NAMALWA (cell line): ENCODE measurements at regions not wholly inside any gene's neighbourhood (a gene's known extent, or its start where the extent isn't known, plus 50 kb on each side); places are given as distances from the start of the nearest gene placed in this dataset.

Experiments
- DNase-seq: peaks from one replicate; pipeline ENCODE4 v3.0.0-alpha.2; 2015; ENCODE audit warnings: low spot score

- DNase-seq: peak; percentile 81
Observed at GRCh38 chr3:102235679-102236078, 199.1 kb upstream of the ZPLD1 start.

- no peak for DNase-seq
Observed at GRCh38 chr3:102237181-102237580, 197.6 kb upstream of the ZPLD1 start.

GRCh38 chr3:102237838-102238237, 197.0 kb upstream of the ZPLD1 start:
- DNase-seq: no peak

GRCh38 chr3:102238362-102238761, 196.5 kb upstream of the ZPLD1 start:
- no peak for DNase-seq

- DNase-seq: no peak
Observed at GRCh38 chr3:102240720-102241119, 194.1 kb upstream of the ZPLD1 start.

GRCh38 chr3:102248981-102249705, 185.7 kb upstream of the ZPLD1 start:
- DNase-seq: no peak

- DNase-seq: no peak
Observed at GRCh38 chr3:102255736-102256135, 179.1 kb upstream of the ZPLD1 start.

GRCh38 chr3:102258666-102259227, 176.1 kb upstream of the ZPLD1 start:
- DNase-seq: no peak

GRCh38 chr3:102259663-102260062, 175.2 kb upstream of the ZPLD1 start:
- no peak for DNase-seq

GRCh38 chr3:102265720-102266119, 169.1 kb upstream of the ZPLD1 start:
- no peak for DNase-seq

- no peak for DNase-seq
Observed at GRCh38 chr3:102269406-102269805, 165.4 kb upstream of the ZPLD1 start.

GRCh38 chr3:102290241-102290640, 144.6 kb upstream of the ZPLD1 start:
- DNase-seq: no peak

GRCh38 chr3:102295756-102296155, 139.1 kb upstream of the ZPLD1 start:
- DNase-seq: no peak

GRCh38 chr3:102297072-102297658, 137.7 kb upstream of the ZPLD1 start:
- DNase-seq: no peak

GRCh38 chr3:102299125-102299877, 135.5 kb upstream of the ZPLD1 start:
- no peak for DNase-seq

- no peak for DNase-seq
Observed at GRCh38 chr3:102301155-102301880, 133.5 kb upstream of the ZPLD1 start.

GRCh38 chr3:102302020-102302419, 132.8 kb upstream of the ZPLD1 start:
- DNase-seq: no peak

GRCh38 chr3:102304550-102304949, 130.3 kb upstream of the ZPLD1 start:
- DNase-seq: no peak

- no peak for DNase-seq
Observed at GRCh38 chr3:102307442-102307841, 127.4 kb upstream of the ZPLD1 start.

- DNase-seq: no peak
Observed at GRCh38 chr3:102329066-102329465, 105.7 kb upstream of the ZPLD1 start.

- DNase-seq: no peak
Observed at GRCh38 chr3:102329561-102329960, 105.3 kb upstream of the ZPLD1 start.

GRCh38 chr3:102332205-102332604, 102.6 kb upstream of the ZPLD1 start:
- DNase-seq: no peak
